ENCODE measurements at regions not wholly inside any gene's neighbourhood (a gene's known extent, or its start where the extent isn't known, plus 50 kb on each side); places are given as distances from the start of the nearest gene placed in this dataset.
"Not testable (repeated sequence)": the region's sequence is repeated elsewhere in the genome, so short reads cannot be mapped to it uniquely, and the experiment has no call there.

DNA sequence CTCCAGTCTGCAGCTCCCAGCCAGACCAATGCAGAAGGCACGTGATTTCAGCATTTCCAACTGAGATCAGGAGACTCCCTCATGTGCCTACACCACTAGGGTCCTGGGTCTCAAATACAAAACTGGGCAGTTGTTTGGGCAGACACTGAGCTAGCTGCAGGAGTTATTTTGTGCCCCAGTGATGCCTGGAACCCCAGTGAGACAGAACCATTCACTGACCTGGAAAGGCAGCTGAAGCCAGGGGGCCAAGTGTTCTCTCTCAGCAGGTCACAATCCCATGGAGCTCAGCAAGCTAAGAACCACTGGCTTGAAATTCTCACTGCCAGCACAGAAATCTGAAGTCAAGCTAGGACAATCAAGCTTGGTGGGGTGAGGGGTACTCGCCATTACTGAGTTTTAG, 111.7 kb upstream of the TNFSF4 start:
- no peak overlapping the region for H3K4me3 Mint-ChIP-seq (ENCODE audit: unreplicated experiment)
- no peak for DNase-seq (ENCODE audit: low spot score)
- H3K27ac Mint-ChIP-seq (ENCODE audit: unreplicated experiment) = no peak overlapping the region
- H3K9me3 Mint-ChIP-seq (ENCODE audit: unreplicated experiment) = peaks cover 3% of the 10 kb centered on the region
- TF ChIP-seq, protein P1, sequence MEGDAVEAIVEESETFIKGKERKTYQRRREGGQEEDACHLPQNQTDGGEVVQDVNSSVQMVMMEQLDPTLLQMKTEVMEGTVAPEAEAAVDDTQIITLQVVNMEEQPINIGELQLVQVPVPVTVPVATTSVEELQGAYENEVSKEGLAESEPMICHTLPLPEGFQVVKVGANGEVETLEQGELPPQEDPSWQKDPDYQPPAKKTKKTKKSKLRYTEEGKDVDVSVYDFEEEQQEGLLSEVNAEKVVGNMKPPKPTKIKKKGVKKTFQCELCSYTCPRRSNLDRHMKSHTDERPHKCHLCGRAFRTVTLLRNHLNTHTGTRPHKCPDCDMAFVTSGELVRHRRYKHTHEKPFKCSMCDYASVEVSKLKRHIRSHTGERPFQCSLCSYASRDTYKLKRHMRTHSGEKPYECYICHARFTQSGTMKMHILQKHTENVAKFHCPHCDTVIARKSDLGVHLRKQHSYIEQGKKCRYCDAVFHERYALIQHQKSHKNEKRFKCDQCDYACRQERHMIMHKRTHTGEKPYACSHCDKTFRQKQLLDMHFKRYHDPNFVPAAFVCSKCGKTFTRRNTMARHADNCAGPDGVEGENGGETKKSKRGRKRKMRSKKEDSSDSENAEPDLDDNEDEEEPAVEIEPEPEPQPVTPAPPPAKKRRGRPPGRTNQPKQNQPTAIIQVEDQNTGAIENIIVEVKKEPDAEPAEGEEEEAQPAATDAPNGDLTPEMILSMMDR (IDR thresholded peaks at IDR 0.05; ENCODE audit: unreplicated experiment) = no peak
- no peaks in the 10 kb centered on the region for H3K27me3 Mint-ChIP-seq (ENCODE audit: unreplicated experiment)
- H3K4me1 Mint-ChIP-seq (ENCODE audit: unreplicated experiment) = no peaks in the 10 kb centered on the region
- no peaks in the 10 kb centered on the region for H3K36me3 Mint-ChIP-seq (ENCODE audit: low read depth, unreplicated experiment)

- not testable (repeated sequence) for H3K9me3 Mint-ChIP-seq (ENCODE audit: unreplicated experiment); H3K4me1 Mint-ChIP-seq (ENCODE audit: unreplicated experiment); H3K4me3 Mint-ChIP-seq (ENCODE audit: unreplicated experiment); DNase-seq (ENCODE audit: low spot score); H3K27me3 Mint-ChIP-seq (ENCODE audit: unreplicated experiment); H3K36me3 Mint-ChIP-seq (ENCODE audit: low read depth, unreplicated experiment); H3K27ac Mint-ChIP-seq (ENCODE audit: unreplicated experiment)
Observed at GRCh38 chr1:173324352-173324751, 117.2 kb upstream of the TNFSF4 start.

- not testable (repeated sequence) for H3K27me3 Mint-ChIP-seq (ENCODE audit: unreplicated experiment); H3K4me1 Mint-ChIP-seq (ENCODE audit: unreplicated experiment); H3K27ac Mint-ChIP-seq (ENCODE audit: unreplicated experiment); DNase-seq (ENCODE audit: low spot score); H3K9me3 Mint-ChIP-seq (ENCODE audit: unreplicated experiment); H3K4me3 Mint-ChIP-seq (ENCODE audit: unreplicated experiment); H3K36me3 Mint-ChIP-seq (ENCODE audit: low read depth, unreplicated experiment)
Observed at GRCh38 chr1:173327987-173328386, 120.9 kb upstream of the TNFSF4 start.

GRCh38 chr1:173328961-173329360, 121.8 kb upstream of the TNFSF4 start:
- no peaks in the 10 kb centered on the region for H3K4me1 Mint-ChIP-seq (ENCODE audit: unreplicated experiment)
- TF ChIP-seq, protein P1 (IDR thresholded peaks at IDR 0.05; ENCODE audit: unreplicated experiment) = no peak
- no peaks in the 10 kb centered on the region for H3K27me3 Mint-ChIP-seq (ENCODE audit: unreplicated experiment)
- H3K4me3 Mint-ChIP-seq (ENCODE audit: unreplicated experiment) = no peak overlapping the region
- no peaks in the 10 kb centered on the region for H3K9me3 Mint-ChIP-seq (ENCODE audit: unreplicated experiment)
- H3K27ac Mint-ChIP-seq (ENCODE audit: unreplicated experiment) = no peak overlapping the region
- DNase-seq (ENCODE audit: low spot score) = no peak
- no peaks in the 10 kb centered on the region for H3K36me3 Mint-ChIP-seq (ENCODE audit: low read depth, unreplicated experiment)

DNA sequence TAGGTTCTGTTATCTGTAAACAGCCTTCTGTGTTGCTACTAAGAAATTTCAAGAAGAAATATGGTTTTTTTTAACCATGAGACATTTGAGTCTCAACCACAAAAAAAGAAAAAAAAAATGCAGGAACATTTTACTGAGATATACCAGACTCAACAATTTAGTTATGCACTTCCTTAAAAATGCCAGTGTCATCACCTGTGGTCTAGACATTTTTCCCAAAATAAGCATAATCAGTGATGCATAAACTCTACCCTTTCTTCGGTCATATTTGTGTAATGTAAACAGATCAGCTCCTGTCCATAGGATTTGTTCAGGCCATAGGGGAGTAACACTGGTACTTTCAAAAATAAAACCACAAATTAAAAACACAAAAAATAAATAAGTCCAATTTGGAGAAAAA, 122.6 kb upstream of the TNFSF4 start:
- Mint-ChIP-seq H3K36me3 (ENCODE audit: low read depth, unreplicated experiment) (no peaks in the 10 kb centered on the region), H3K4me3 (ENCODE audit: unreplicated experiment) (no peak overlapping the region), H3K27ac (ENCODE audit: unreplicated experiment) (no peak overlapping the region), H3K9me3 (ENCODE audit: unreplicated experiment) (no peaks in the 10 kb centered on the region), H3K27me3 (ENCODE audit: unreplicated experiment) (no peaks in the 10 kb centered on the region), H3K4me1 (ENCODE audit: unreplicated experiment) (no peaks in the 10 kb centered on the region)
- DNase-seq (ENCODE audit: low spot score) = no peak
- TF ChIP-seq, protein P1 (IDR thresholded peaks at IDR 0.05; ENCODE audit: unreplicated experiment) = no peak

DNA sequence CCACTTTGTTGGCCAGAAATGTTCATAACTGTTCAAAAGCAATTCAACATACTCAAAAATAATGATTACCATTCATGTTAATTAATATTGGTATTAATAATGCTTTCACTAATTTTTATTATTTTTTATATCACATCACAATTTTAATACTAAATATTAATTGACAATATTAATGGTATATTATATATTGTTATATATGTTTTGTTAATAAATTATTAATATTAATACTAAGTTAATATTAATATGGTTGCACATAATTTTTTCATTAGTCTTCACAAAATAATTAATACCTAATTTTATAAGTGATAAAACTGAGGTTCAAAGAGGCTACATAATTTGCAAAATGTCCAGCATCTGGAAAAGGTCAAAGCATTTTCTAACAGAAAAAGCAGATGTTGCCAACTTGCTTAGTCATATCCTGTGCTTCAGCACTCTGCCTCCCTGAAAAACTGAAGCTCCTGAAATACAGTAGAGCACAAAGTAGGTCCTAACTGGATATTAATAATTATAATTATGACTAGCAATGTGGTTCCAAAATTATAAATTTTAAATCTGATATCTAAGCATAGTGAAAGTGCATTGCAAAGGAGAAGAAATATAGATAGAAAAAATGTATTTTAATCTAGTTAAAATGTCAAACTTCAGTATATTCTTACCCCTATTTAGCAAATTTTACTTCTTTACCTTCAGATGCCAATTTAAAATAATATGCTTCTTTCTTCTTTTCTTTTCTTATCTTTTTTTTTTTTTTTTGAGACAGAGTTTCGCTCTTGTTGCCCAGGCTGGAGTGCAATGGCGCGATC, 123.2 kb upstream of the TNFSF4 start:
- H3K27me3 Mint-ChIP-seq (ENCODE audit: unreplicated experiment) = no peaks in the 10 kb centered on the region
- DNase-seq (ENCODE audit: low spot score) = no peak
- H3K4me3 Mint-ChIP-seq (ENCODE audit: unreplicated experiment) = no peak overlapping the region
- no peaks in the 10 kb centered on the region for H3K9me3 Mint-ChIP-seq (ENCODE audit: unreplicated experiment)
- H3K27ac Mint-ChIP-seq (ENCODE audit: unreplicated experiment) = no peak overlapping the region
- H3K36me3 Mint-ChIP-seq (ENCODE audit: low read depth, unreplicated experiment) = no peaks in the 10 kb centered on the region
- no peaks in the 10 kb centered on the region for H3K4me1 Mint-ChIP-seq (ENCODE audit: unreplicated experiment)
- TF ChIP-seq, protein P1 (IDR thresholded peaks at IDR 0.05; ENCODE audit: unreplicated experiment) = no peak

DNA sequence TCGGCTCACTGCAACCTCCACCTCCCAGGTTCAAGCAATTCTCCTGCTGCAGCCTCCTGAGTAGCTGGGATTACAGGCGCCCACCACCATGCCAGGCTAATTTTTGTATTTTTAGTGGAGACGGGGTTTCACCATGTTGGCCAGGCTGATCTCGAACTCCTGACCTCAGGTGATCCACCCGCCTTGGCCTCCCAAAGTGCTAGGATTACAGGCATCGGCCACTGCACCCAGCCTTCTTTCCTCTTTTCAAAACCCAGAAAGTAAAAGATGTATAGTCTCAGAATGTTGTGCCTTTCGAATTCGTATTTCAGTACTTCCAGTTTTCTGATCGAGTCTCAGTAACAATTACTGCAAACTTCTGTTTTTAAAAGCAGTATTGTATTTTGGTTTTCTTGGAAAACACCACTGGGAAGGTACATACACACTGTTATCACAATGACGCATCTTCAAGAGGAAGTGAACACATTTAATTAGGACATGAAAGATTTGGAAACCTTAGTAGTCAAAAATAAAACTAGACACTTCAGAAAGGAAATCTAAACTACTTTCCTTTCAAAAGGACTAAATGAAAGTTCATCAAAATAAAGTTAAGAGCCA, 123.9 kb upstream of the TNFSF4 start:
- not testable (repeated sequence) for H3K27ac Mint-ChIP-seq (ENCODE audit: unreplicated experiment); DNase-seq (ENCODE audit: low spot score); H3K9me3 Mint-ChIP-seq (ENCODE audit: unreplicated experiment)

More for the DNA sequence above, 123.9 kb upstream of the TNFSF4 start:
- not testable (repeated sequence) for H3K36me3 Mint-ChIP-seq (ENCODE audit: low read depth, unreplicated experiment); H3K27me3 Mint-ChIP-seq (ENCODE audit: unreplicated experiment); H3K4me3 Mint-ChIP-seq (ENCODE audit: unreplicated experiment); H3K4me1 Mint-ChIP-seq (ENCODE audit: unreplicated experiment)
